OCI-M2 (cell line): ENCODE measurements at regions not wholly inside any gene's neighbourhood (a gene's known extent, or its start where the extent isn't known, plus 50 kb on each side); places are given as distances from the start of the nearest gene placed in this dataset.

Experiments used
- DNase-seq: peaks from one replicate; lab custom pipeline; 2025; ENCODE audit not compliant: unreplicated experiment; lab: John Stamatoyannopoulos, UW

DNA sequence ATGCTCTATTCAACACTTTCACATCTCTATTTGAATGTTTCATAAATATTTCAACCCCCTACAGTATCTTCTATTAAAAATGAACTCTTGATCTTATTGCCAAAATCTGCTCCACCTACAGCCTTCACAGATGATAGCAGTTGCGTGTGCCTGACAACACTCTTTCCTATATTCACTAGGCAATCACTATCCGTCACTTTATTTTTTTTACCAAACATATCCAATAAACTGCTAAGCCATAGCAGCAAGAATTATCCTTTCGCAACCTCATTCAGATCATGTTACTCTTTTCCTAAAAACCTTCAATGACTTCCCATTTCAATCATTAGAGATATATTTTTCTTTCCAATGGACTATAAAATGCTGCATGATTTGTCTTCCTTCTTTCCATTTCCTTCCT, 629.8 kb upstream of the PCDH9 start:
- no peak for DNase-seq

DNA sequence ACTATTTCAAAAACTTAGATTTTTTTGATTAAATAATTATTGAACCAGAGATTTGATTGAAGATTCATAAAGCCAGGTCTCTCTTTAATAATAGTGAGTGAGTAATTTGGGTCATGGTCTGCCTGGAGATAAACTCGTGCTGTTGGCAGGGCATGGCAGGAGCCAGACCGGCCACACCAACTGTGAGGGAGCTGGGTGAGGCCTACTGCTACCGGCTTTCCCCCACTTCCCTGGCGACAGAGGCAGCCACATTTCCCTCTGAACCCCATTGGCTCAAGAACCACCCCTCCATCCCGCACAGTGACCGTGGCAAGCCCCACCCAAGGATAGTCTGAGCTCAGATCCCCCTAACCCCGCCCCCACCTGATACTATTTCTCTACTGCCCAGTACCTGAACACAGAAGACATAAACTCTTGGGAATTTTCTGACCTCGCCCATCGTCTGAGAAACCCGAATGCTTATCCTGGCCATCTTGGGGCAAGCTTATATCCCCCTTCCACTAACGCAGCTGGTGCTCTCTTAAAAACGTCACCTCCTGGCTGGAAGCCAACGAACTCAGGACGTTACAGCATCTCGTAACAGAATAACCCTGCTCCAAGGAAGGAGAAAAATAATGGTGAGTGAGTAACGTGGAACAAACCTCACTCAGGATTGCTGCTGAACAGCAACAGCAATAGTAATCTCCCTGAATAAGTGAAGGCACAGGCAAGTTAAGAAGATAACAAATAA, 627.6 kb upstream of the PCDH9 start:
- DNase-seq, result no peak

- no peak for DNase-seq
These were observed 626.8 kb upstream of the PCDH9 start for GRCh38 chr13:67856955-67857354.

DNA sequence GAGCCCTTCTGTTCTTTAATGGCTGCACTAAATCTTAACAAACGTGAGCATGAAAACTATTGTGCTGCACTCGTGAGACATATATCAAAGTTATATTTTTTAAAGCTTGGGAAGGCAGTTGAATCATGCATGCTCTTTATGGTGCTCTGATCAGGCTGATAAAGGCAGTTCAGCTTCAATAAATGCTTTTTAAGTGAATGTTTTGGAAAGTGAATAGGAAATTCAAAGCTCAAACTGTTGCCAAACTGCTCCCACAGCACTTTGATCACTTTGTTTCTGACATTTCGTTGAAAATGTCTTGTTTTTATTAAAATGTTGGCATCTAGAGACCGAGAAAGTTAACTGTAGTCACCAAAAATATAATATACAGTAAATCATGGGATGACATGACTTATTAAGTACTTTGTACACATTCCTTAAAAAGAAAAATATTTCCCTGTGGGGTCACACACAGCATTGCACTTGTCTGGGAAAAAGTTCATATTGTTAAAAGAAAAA, 625.7 kb upstream of the PCDH9 start:
- no peak for DNase-seq

- no peak for DNase-seq
These were observed 624.9 kb upstream of the PCDH9 start for GRCh38 chr13:67854990-67855389.

DNA sequence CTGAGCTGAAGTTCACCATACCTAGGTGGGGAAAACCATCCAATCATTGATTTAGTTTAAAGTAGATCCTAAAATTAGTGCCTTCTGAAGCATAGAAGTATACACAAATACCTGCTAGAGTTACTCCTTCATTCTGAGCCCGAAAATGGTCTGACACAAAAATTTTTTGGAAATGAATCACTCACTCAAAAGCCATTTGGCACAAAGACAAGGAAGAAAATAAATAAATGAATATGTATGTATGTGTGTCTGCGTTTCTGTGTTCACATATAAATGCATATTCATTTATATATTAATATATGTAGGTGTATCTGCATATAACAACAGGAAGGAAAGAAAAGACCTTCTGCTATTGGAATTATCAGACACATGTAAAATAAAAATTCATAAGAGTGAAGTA, 614.4 kb upstream of the PCDH9 start:
- no peak for DNase-seq

GRCh38 chr13:67841071-67841470, 610.9 kb upstream of the PCDH9 start:
- no peak for DNase-seq

DNA sequence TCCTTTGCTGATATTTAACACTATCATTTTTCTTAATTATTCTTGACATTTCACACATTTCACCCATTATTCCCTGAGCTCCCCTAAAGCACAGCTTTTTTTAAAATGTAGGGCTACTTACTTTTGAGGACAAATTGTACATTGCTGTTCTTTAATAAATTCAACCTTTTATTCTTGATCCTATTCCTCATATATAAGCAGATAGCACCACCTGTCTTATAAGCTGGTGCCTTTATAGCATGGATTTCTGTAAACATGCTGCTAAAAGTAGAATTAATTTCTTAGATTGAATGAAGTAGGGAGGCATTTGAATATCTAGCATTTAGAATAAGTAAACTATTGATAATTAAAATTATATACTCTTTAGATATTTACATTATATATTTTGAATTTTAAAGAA, 603.4 kb upstream of the PCDH9 start:
- no peak for DNase-seq

DNA sequence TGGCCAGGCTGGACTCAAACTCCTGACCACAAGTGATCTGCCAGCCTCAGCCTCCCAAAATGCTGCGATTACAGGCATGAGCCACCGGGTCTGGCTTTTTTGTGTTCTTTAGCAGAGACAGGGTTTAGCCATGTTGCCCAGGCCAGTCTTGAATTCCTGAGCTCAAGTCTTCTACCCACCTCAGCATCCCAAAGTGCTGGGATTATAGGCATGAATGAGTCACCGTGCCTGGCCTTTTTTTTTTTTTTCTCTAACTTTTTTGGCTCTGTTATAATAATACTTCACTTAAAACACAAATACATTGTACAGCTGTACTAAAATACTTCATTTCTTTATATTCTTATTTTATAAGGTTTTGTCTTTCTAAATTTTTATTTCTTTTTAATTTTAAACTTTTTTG, 599.5 kb upstream of the PCDH9 start:
- no peak for DNase-seq

- no peak for DNase-seq
These were observed 597.9 kb upstream of the PCDH9 start for GRCh38 chr13:67827992-67828391.

DNA sequence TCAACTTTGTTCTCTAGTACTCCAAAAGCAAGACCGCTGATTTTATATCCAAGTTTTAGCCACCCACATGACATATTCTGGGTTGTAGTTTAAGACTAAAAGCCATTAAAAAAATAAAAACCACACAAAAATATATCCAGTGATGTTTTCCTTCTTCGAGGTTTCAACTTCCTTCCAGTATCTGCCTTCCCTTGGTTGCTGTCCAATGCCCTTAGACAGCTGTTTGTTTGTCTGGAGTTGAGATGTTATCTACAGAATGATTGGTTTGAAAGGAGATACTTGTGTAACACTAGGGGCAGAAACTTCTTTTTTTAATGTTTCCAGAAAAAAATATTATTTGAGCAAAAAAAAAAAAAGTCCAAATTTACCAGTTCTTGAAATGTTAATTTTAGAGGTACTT, 591.5 kb upstream of the PCDH9 start:
- no peak for DNase-seq

- no peak for DNase-seq
These were observed 576.7 kb upstream of the PCDH9 start for GRCh38 chr13:67806796-67807195.

DNA sequence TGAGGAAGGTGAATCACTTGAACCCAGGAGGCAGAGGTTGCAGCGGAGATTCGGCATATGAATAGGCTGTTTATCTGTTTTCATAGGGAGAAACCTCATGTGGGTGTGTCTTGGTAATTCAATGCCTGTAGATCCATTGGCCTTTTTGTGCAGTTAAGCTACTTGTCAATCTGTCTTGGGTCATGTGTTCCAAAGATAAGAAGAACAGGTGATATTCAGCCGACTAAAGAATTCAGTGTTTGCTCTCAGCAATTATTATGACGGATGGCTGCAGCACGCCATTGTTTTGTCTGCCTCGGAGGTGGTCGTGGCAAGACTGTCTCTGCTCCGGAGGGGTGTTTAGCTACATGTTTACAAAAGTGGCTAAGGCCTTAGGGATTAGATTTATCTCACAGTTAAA, 573.0 kb upstream of the PCDH9 start:
- no peak for DNase-seq

DNA sequence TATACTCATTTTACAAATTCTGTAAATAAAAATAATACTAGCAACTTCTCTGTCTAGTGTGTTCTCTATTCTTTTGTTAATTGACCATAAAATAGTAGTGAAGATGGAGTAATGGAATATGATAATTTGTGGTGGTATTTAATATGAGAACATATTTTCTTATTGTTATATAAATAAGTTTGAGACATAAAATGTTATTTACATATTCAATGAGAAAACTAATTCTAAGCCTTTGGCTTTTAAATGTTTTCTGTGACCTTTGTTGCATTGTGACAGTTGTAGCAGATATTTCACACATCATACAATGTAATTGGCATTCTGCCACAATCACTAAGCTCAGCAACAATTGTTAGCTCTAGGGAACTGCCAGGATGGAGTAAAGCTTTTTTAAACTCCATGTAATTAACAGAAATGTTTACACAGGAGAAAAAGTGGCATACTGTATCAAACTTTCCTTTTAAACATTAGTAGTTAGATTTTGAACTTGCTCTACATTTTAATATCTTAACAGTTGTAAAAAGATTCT, 562.1 kb upstream of the PCDH9 start:
- DNase-seq, result no peak

- DNase-seq, result no peak
These were observed 560.9 kb upstream of the PCDH9 start for GRCh38 chr13:67791047-67791446.

DNA sequence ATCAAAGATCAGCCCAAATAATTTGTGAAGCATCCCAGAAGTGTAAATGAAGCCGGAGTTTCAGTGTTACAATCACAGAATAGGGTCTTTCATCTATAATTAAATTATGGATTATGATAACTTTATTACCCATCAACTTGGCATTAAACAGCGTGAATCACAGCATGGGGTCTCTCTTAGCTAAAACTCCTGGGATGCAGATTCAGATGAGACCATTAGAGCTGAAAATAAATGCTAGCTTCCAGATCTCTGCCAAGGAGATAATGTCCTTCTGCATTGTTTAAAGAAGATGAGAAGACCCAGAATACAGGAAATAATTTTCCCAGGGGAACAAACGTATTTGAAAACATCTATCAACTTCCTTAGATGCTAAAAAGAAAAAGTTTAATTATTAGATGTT, 546.0 kb upstream of the PCDH9 start:
- no peak for DNase-seq

DNA sequence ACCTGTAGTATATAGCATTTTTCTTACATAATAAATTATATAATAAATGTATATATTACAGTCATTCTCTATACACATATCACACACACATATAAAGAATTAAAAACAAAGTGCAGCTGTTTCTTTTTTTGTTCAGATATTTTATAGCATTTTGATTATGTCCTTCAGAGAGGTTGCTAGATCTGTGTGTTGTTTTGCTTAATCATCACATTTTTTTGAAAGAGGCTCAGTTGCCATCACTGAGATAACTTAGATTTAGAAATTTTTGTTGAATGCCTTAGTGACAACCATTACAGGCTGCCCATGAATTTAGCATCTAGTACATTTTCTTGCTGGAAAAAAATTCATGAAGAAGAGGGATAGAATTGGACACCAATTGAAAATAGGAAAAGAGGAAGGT, 545.2 kb upstream of the PCDH9 start:
- DNase-seq, result no peak

DNA sequence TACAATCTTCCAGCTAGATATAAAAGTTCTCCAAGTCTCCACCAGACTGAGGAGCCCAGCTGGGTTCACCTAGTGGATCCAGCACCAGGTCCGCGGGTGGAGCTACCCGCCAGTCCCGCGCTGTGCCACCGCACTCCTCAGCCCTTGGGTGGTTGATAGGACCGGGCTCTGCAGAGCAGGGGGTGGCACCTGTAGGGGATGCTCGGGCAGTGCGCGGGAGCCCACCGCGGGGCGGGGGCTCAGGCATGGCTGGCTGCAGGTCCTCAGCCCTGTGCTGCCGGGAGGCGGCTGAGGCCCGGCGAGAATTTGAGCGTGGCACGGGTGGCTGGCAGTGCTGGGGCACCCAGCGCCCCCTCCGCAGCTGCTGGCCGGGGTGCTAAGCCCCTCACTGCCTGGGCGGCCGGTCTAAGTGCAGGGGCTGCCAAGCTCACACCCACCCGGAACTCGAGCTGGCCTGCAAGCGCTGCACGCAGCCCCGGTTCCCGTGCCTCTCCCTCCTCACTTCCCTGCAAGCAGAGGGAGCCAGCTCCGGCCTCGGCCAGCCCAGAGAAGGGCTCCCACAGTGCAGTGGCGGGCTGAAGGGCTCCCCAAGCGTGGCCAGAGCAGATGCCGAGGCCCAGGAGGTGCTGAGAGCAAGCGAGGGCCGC, 542.8 kb upstream of the PCDH9 start:
- DNase-seq, result no peak

GRCh38 chr13:67771106-67771505, 541.0 kb upstream of the PCDH9 start:
- DNase-seq, result no peak

GRCh38 chr13:67769987-67770341, 539.8 kb upstream of the PCDH9 start:
- no peak for DNase-seq

GRCh38 chr13:67769063-67769986, 539.2 kb upstream of the PCDH9 start:
- DNase-seq, result no peak

DNA sequence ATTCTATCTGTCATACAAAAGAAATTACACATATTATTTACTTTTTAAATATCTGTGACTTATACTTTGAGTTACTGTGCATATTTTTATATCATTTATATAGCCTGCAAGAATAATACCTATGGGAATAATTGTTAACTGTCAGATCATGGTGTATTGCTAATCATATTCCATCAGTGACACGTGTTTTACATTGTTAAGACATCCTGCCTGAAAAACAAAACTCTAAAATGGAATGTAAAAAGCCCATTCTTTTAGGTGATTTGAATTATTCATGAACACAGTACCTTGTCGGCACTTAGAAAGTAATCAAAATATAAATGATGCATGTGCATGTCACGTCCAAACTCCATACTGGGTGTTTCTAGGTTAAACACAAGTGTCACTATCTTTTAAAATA, 533.8 kb upstream of the PCDH9 start:
- DNase-seq, result no peak
